ENCODE measurements at regions not wholly inside any gene's neighbourhood (a gene's known extent, or its start where the extent isn't known, plus 50 kb on each side); places are given as distances from the start of the nearest gene placed in this dataset.

DNA sequence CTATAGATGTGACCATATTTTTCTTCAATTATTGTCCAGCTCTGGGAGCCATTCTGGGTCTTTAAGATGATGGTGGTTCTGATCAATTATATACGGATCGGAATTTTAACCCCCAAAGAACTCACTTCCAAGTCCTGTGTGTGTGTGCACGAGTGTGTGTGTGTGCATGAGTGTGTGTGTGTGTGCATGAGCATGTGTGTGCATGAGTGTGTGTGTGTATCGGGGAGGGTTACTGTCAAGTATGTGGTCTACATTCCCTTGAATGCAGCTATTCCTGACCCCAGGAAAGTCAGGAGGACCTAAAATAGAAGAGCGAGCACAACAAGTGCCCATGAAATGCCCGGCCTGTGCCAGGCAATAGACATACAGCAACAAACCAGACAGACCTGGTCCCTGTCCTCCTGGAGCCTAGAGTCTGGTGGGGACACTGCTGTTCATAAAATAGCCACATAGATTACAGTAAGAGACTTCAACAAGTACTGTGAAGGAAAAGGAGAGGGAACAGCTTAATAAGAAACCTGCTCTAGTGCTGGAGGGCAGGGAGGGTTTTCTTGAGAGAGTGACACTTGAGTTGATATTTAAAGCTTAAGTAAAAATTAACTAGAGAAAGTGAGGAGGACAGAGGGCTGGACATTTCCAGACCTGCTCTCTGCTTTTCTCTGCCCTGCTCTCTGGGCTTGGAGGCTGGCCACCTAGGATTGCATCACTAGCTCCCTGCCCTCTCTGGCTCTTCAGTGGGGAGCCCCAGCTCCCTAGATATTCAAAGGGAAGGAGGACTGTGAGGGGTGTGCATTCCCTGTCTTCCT is 66.1 kb upstream of the SPON1 start:
- TF ChIP-seq, protein P1, sequence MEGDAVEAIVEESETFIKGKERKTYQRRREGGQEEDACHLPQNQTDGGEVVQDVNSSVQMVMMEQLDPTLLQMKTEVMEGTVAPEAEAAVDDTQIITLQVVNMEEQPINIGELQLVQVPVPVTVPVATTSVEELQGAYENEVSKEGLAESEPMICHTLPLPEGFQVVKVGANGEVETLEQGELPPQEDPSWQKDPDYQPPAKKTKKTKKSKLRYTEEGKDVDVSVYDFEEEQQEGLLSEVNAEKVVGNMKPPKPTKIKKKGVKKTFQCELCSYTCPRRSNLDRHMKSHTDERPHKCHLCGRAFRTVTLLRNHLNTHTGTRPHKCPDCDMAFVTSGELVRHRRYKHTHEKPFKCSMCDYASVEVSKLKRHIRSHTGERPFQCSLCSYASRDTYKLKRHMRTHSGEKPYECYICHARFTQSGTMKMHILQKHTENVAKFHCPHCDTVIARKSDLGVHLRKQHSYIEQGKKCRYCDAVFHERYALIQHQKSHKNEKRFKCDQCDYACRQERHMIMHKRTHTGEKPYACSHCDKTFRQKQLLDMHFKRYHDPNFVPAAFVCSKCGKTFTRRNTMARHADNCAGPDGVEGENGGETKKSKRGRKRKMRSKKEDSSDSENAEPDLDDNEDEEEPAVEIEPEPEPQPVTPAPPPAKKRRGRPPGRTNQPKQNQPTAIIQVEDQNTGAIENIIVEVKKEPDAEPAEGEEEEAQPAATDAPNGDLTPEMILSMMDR (IDR thresholded peaks at IDR 0.05): no peak
- TF ChIP-seq EP300 (IDR thresholded peaks at IDR 0.05; ENCODE audit: low read depth): no peak
- TF ChIP-seq POLR2A (IDR thresholded peaks at IDR 0.05): no peak
